K562 (cell line): ENCODE measurements at regions not wholly inside any gene's neighbourhood (a gene's known extent, or its start where the extent isn't known, plus 50 kb on each side); places are given as distances from the start of the nearest gene placed in this dataset.

ENCODE experiments used
- ATAC-seq: fragments of 200-7000 bp; cut with Tn5 transposase; 3 replicates; pipeline ENCODE4 v1.9.1; 2020; ENCODE audit warnings: moderate library complexity
- BruUV-seq: library from RNA; stranded (reverse); fragments of 400-500 nt; replicated peaks from 2 replicates; lab custom pipeline; 2021; lab: Mats Ljungman, UMichigan
- CTCF ChIA-PET: fragments of 300-600 bp; formaldehyde crosslinking; extraction: SDS; loops from one replicate; lab custom pipeline; 2021; ENCODE audit warnings: low intra/inter-chr PET ratio; lab: Yijun Ruan, JAX
- POLR2A ChIA-PET: fragments of 300-600, 350-650 bp; sonication (Branson Sonifier 250); formaldehyde crosslinking; extraction: SDS; loops from one replicate; lab custom pipeline; 2021; ENCODE audit warnings: antibody characterized with exemption, inconsistent platforms; lab: Yijun Ruan, JAX
- DNase-seq, 4 experiments: peaks; one replicate each; pipeline versions ENCODE4 v3.0.0 to v3.0.0-alpha.2; 2011 to 2018; ENCODE audit warnings: low spot score in 3 of 4, mixed read lengths in 3 of 4; ENCODE audit errors: extremely low read depth in 1 of 4
- FAIRE-seq: peaks from 2 replicates; lab custom pipeline; 2011; peaks lifted over from hg19 to GRCh38; lab: Jason Lieb, UNC
- H2AFZ ChIP-seq: 2 replicates; pipeline ENCODE4 v1.6.0; 2011; ENCODE audit warnings: low read depth, low read length, control low read depth, inconsistent platforms
- H3K27ac ChIP-seq: fragments of 200-600 bp; 3 replicates; pipeline ENCODE4 v1.8.0; 2011; ENCODE audit warnings: low read depth, mild to moderate bottlenecking, control low read depth, inconsistent platforms, low read length, moderate library complexity, mixed read lengths; ENCODE audit errors: extremely low read depth
- H3K27me3 ChIP-seq, 2 experiments: fragments of 300-600 bp in 1 of 2; 2 replicates in 1 of 2; 3 replicates in 1 of 2; pipeline versions ENCODE4 v1.6.0 to v1.8.0; 2011; ENCODE audit warnings: inconsistent platforms in 2 of 2, low read length in 2 of 2, mild to moderate bottlenecking in 1 of 2, mixed read lengths in 1 of 2, moderate library complexity in 1 of 2; ENCODE audit not compliant: control insufficient read depth in 2 of 2, insufficient read depth in 2 of 2
- H3K36me3 ChIP-seq: fragments of 300-600 bp; 3 replicates; pipeline ENCODE4 v1.8.0; 2011; ENCODE audit warnings: mild to moderate bottlenecking, low read length, inconsistent platforms; ENCODE audit not compliant: control insufficient read depth, insufficient read depth
- H3K4me1 ChIP-seq, 2 experiments: fragments of 200-600 bp in 1 of 2; replicated peaks in 1 of 2; 2 replicates in 1 of 2; 3 replicates in 1 of 2; pipeline versions ENCODE4 v1.5.1 to v1.8.0; 2011; ENCODE audit warnings: inconsistent platforms in 2 of 2, low read length in 2 of 2, mild to moderate bottlenecking in 1 of 2, mixed read lengths in 1 of 2, moderate library complexity in 1 of 2; ENCODE audit not compliant: control insufficient read depth in 2 of 2, insufficient read depth in 2 of 2
- H3K4me2 ChIP-seq: 2 replicates; pipeline ENCODE4 v1.6.1; 2011; ENCODE audit warnings: low read length, control low read depth, inconsistent platforms, mixed read lengths; ENCODE audit not compliant: insufficient read depth
- H3K4me3 ChIP-seq: fragments of 200-600 bp; sonication (generic), shearing (Covaris generic); 2 replicates; pipeline ENCODE4 v1.5.1; 2016; ENCODE audit warnings: control low read depth, inconsistent platforms
- H3K79me2 ChIP-seq: fragments of 200-600 bp; 3 replicates; pipeline ENCODE4 v1.8.0; 2011; ENCODE audit warnings: low read length, inconsistent platforms; ENCODE audit not compliant: control insufficient read depth, insufficient read depth
- H3K9ac ChIP-seq, 2 experiments: 2 replicates each; pipeline versions ENCODE4 v1.6.0 to v1.6.1; 2011; ENCODE audit warnings: low read depth in 2 of 2, low read length in 2 of 2, control low read depth in 1 of 2, inconsistent platforms in 1 of 2, mild to moderate bottlenecking in 1 of 2, mixed read lengths in 1 of 2; ENCODE audit not compliant: insufficient read depth in 1 of 2
- H3K9me1 ChIP-seq: one replicate; pipeline ENCODE4 v1.6.0; 2011; ENCODE audit warnings: inconsistent platforms, mild to moderate bottlenecking, low read length, moderate library complexity; ENCODE audit not compliant: control insufficient read depth, insufficient read depth
- H3K9me3 ChIP-seq: replicated peaks from 2 replicates; pipeline ENCODE4 v1.5.1; 2011; ENCODE audit warnings: low read depth, low read length, inconsistent platforms; ENCODE audit not compliant: control insufficient read depth, insufficient read depth
- H4K20me1 ChIP-seq: replicated peaks from 2 replicates; pipeline ENCODE4 v1.6.1; 2011; ENCODE audit warnings: low read length, inconsistent platforms, mixed read lengths; ENCODE audit not compliant: control insufficient read depth, insufficient read depth
- CCNT2 ChIP-seq: IDR thresholded peaks from 2 replicates; pipeline ENCODE4 v1.6.1; 2011; ENCODE audit warnings: borderline replicate concordance, low read depth, mild to moderate bottlenecking, moderate library complexity, mixed read lengths, low read length; ENCODE audit not compliant: insufficient read length; ENCODE audit errors: extremely low read depth
- SAP30 ChIP-seq: fragments of 200-600 bp; sonication (generic); IDR thresholded peaks from 2 replicates; pipeline ENCODE4 v1.6.1; 2012; ENCODE audit warnings: borderline replicate concordance, low read depth, mild to moderate bottlenecking, moderate library complexity, low read length, control low read depth, inconsistent platforms; ENCODE audit not compliant: insufficient read depth, poor library complexity, severe bottlenecking
- ZNF263 ChIP-seq: sonication (generic); formaldehyde crosslinking; IDR thresholded peaks from 2 replicates; pipeline ENCODE4 v1.8.0; 2022; ENCODE audit warnings: mild to moderate bottlenecking, missing genetic modification reagents, borderline replicate concordance
- WGBS: fragments of 100-300 bp; shearing (Covaris generic); methylation state at CpG from one replicate; pipeline ENCODE4 v1.1.6; 2016; ENCODE audit warnings: low coverage, mixed read lengths; ENCODE audit not compliant: insufficient coverage; ENCODE audit errors: missing lambda C conversion rate; 5-methylcytosine and 5-hydroxymethylcytosine counted together
- in situ Hi-C: fragments of 300-500 bp; cut with MboI; formaldehyde crosslinking; loops from 4 replicates; pipeline ENCODE4 v1.15.0; 2018; ENCODE audit warnings: inconsistent platforms, mixed read lengths
- intact Hi-C: fragments of 100-400 bp; cut with micrococcal nuclease; formaldehyde crosslinking; loops from 2 replicates; pipeline ENCODE4 v1.14.2; 2022
- TF ChIP-seq, protein P1 (sequence below): sonication (generic); formaldehyde crosslinking; IDR thresholded peaks from 2 replicates; pipeline ENCODE4 v1.8.0; 2022; ENCODE audit warnings: mild to moderate bottlenecking, missing genetic modification reagents, borderline replicate concordance

DNA sequence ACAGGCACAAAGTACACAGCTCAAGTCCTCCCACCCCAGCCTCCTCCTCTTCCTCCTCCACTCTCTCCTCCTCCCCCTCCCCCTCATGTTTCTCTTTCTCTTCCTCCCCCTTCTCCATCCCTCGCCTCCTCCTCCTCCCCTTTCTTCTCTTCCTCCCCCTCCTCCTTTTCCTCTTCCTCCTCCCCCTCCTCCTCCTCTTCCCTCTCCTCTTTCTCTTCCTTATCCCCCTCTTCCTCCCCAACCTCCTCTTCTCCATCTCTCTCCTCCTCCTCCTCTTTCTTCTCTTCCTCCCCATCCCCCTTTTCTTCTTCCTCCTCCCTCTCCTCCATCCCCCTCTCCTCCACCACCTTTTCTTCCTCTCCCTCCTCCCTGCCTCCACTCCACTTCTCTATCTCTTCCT lies 276.3 kb upstream of the TSHZ3 start:
- Histone ChIP-seq H3K9me1 (no peaks in the 10 kb centered on the region), H3K9me3 (no peaks in the 10 kb centered on the region), H2AFZ (no peak overlapping the region), H3K27me3 (peaks cover 0 to 12% of the 10 kb centered on the region in 2 experiments; a peak in 2 of 5 replicates), H3K9ac (no peak overlapping the region), H3K4me3 (no peak overlapping the region), H3K4me2 (no peak overlapping the region), H3K4me1 (no peaks in the 10 kb centered on the region), H3K79me2 (no peaks in the 10 kb centered on the region), H4K20me1 (no peaks in the 10 kb centered on the region), H3K36me3 (no peaks in the 10 kb centered on the region), H3K27ac (no peak overlapping the region)
- in situ Hi-C loops (no loop called here), intact Hi-C loops (no loop called here)
- ChIA-PET POLR2A (interaction anchor here (0.6 kb wide), 1 partner anchor 1209 kb away, joined by 3 read pairs; no protein-coding TSS in a partner anchor), CTCF (no interaction called here)
- BruUV-seq = no TSS peak
- no peak for DNase-seq
- FAIRE-seq = no peak
- TF ChIP-seq, protein P1, sequence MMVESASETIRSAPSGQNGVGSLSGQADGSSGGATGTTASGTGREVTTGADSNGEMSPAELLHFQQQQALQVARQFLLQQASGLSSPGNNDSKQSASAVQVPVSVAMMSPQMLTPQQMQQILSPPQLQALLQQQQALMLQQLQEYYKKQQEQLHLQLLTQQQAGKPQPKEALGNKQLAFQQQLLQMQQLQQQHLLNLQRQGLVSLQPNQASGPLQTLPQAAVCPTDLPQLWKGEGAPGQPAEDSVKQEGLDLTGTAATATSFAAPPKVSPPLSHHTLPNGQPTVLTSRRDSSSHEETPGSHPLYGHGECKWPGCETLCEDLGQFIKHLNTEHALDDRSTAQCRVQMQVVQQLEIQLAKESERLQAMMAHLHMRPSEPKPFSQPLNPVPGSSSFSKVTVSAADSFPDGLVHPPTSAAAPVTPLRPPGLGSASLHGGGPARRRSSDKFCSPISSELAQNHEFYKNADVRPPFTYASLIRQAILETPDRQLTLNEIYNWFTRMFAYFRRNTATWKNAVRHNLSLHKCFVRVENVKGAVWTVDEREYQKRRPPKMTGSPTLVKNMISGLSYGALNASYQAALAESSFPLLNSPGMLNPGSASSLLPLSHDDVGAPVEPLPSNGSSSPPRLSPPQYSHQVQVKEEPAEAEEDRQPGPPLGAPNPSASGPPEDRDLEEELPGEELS = no peak
- TF ChIP-seq SAP30 = no peak
- TF ChIP-seq CCNT2 = no peak
- TF ChIP-seq ZNF263 (CRISPR knock-in tag) = 0 out of 2 replicates have a peak, but pooled peaks have one; percentile 8
- WGBS = no CpG with 5 or more reads among the region's 1 CpG
- no peak for ATAC-seq
